H1 (cell line): ENCODE measurements at regions not wholly inside any gene's neighbourhood (a gene's known extent, or its start where the extent isn't known, plus 50 kb on each side); places are given as distances from the start of the nearest gene placed in this dataset.

Experiments used
- CTCF ChIA-PET: fragments of 300-600 bp; sonication (Branson Sonifier 250); formaldehyde crosslinking; loops from one replicate; lab custom pipeline; 2021; ENCODE audit not compliant: partially characterized antibody; lab: Charles Lee
- POLR2A ChIA-PET: fragments of 300-600 bp; sonication (Branson Sonifier 250); formaldehyde crosslinking; loops from one replicate; lab custom pipeline; 2021; ENCODE audit warnings: inconsistent platforms; ENCODE audit not compliant: partially characterized antibody; lab: Charles Lee
- DNase-seq, 2 experiments: peaks; one replicate each; pipeline versions ENCODE4 v3.0.0 to v3.0.0-alpha.2; 2010 to 2022; ENCODE audit warnings: low spot score in 2 of 2, low read depth in 1 of 2, mixed read lengths in 1 of 2
- FAIRE-seq: peaks from 2 replicates; lab custom pipeline; 2011; peaks lifted over from hg19 to GRCh38; lab: Jason Lieb, UNC
- H2AFZ ChIP-seq: 2 replicates; pipeline ENCODE4 v1.8.1; 2012; ENCODE audit warnings: low read length, inconsistent platforms
- H2AK5ac ChIP-seq: 2 replicates; pipeline ENCODE4 v1.6.1; 2013; ENCODE audit warnings: low read depth, low read length
- H2BK120ac ChIP-seq: replicated peaks from 2 replicates; pipeline ENCODE3; 2013; ENCODE audit warnings: low read depth, low read length, inconsistent platforms
- H2BK12ac ChIP-seq: 2 replicates; pipeline ENCODE4 v1.6.1; 2013; ENCODE audit warnings: low read depth, low read length
- H2BK15ac ChIP-seq: 2 replicates; pipeline ENCODE4 v1.6.1; 2013; ENCODE audit warnings: low read length
- H2BK20ac ChIP-seq: 2 replicates; pipeline ENCODE4 v1.6.1; 2013; ENCODE audit warnings: low read length
- H2BK5ac ChIP-seq: 2 replicates; pipeline ENCODE4 v1.6.1; 2013; ENCODE audit warnings: low read depth, low read length
- H3K14ac ChIP-seq: 2 replicates; pipeline ENCODE4 v1.6.1; 2013; ENCODE audit warnings: inconsistent platforms; ENCODE audit not compliant: insufficient read length
- H3K18ac ChIP-seq: 2 replicates; pipeline ENCODE4 v1.6.1; 2013; ENCODE audit warnings: low read length; ENCODE audit errors: extremely low read depth
- H3K23ac ChIP-seq: 2 replicates; pipeline ENCODE4 v1.6.1; 2013; ENCODE audit warnings: inconsistent platforms; ENCODE audit not compliant: insufficient read length
- H3K23me2 ChIP-seq: 2 replicates; pipeline ENCODE4 v1.6.1; 2013; ENCODE audit warnings: low read depth, low read length
- H3K27ac ChIP-seq: 2 replicates; pipeline ENCODE4 v1.6.1; 2011; ENCODE audit warnings: low read depth, low read length, inconsistent platforms
- H3K27me3 ChIP-seq, 4 experiments: replicated peaks in 1 of 4; 1 replicate in 1 of 4; 2 replicates in 3 of 4; pipeline versions ENCODE4 v1.6.1 to v1.8.1; 2011 to 2013; ENCODE audit warnings: low read length in 3 of 4, mild to moderate bottlenecking in 3 of 4, inconsistent platforms in 2 of 4, mixed read lengths in 2 of 4, moderate library complexity in 1 of 4; ENCODE audit not compliant: control insufficient read depth in 3 of 4, insufficient read depth in 3 of 4; ENCODE audit errors: extremely low read depth in 1 of 4
- H3K36me3 ChIP-seq, 4 experiments: 2 replicates each; pipeline versions ENCODE4 v1.6.1 to v1.8.1; 2011 to 2013; ENCODE audit warnings: mild to moderate bottlenecking in 4 of 4, low read length in 3 of 4, moderate library complexity in 2 of 4, control low read depth in 1 of 4, inconsistent platforms in 1 of 4; ENCODE audit not compliant: insufficient read depth in 4 of 4, control insufficient read depth in 2 of 4
- H3K4ac ChIP-seq: replicated peaks from 2 replicates; pipeline ENCODE3; 2013; ENCODE audit warnings: low read length, low read depth, mixed read lengths, inconsistent platforms; ENCODE audit not compliant: insufficient read length
- H3K4me1 ChIP-seq, 4 experiments: replicated peaks in 1 of 4; 1 replicate in 1 of 4; 2 replicates in 3 of 4; pipeline versions ENCODE4 v1.6.1 to v1.8.1; 2011 to 2013; ENCODE audit warnings: low read length in 3 of 4, inconsistent platforms in 2 of 4, mixed read lengths in 1 of 4; ENCODE audit not compliant: insufficient read depth in 4 of 4, control insufficient read depth in 3 of 4
- H3K4me2 ChIP-seq, 2 experiments: 2 replicates each; pipeline versions ENCODE4 v1.6.1 to v1.8.1; 2011 to 2013; ENCODE audit warnings: low read depth in 2 of 2, low read length in 2 of 2, control low read depth in 1 of 2, inconsistent platforms in 1 of 2, mild to moderate bottlenecking in 1 of 2; ENCODE audit not compliant: insufficient read depth in 1 of 2
- H3K4me3 ChIP-seq, 4 experiments: fragments of 200-600, 300-600 bp in 1 of 4; sonication (generic), shearing (Covaris generic), sonication (Bioruptor Twin) in 1 of 4; 2 replicates each; pipeline versions ENCODE4 v1.5.1 to v1.8.1; 2011 to 2016; ENCODE audit warnings: low read length in 4 of 4, low read depth in 3 of 4, control low read depth in 2 of 4, inconsistent platforms in 2 of 4, mild to moderate bottlenecking in 2 of 4, mixed read lengths in 1 of 4, moderate library complexity in 1 of 4; ENCODE audit not compliant: insufficient read depth in 2 of 4; ENCODE audit errors: extremely low read depth in 1 of 4
- H3K56ac ChIP-seq: replicated peaks from 2 replicates; pipeline ENCODE3; 2013; ENCODE audit warnings: low read depth, mild to moderate bottlenecking, mixed read lengths, low read length, inconsistent platforms; ENCODE audit not compliant: insufficient read length
- H3K79me1 ChIP-seq: 2 replicates; pipeline ENCODE4 v1.6.1; 2013; ENCODE audit warnings: low read depth, low read length, control low read depth
- H3K79me2 ChIP-seq, 2 experiments: 2 replicates each; pipeline versions ENCODE4 v1.6.1 to v1.8.1; 2012 to 2013; ENCODE audit warnings: low read length in 2 of 2, mild to moderate bottlenecking in 2 of 2, inconsistent platforms in 1 of 2; ENCODE audit not compliant: insufficient read depth in 2 of 2, control insufficient read depth in 1 of 2
- H3K9ac ChIP-seq, 4 experiments: replicated peaks in 1 of 4; 1 replicate in 1 of 4; 2 replicates in 3 of 4; pipeline versions ENCODE4 v1.6.1 to v1.8.1; 2011 to 2013; ENCODE audit warnings: low read depth in 3 of 4, low read length in 3 of 4, control low read depth in 2 of 4, mild to moderate bottlenecking in 2 of 4, moderate library complexity in 2 of 4, inconsistent platforms in 1 of 4; ENCODE audit errors: extremely low read depth in 1 of 4
- H3K9me3 ChIP-seq, 2 experiments: 2 replicates each; pipeline versions ENCODE4 v1.6.1 to v1.8.1; 2012 to 2013; ENCODE audit warnings: mild to moderate bottlenecking in 2 of 2, moderate library complexity in 2 of 2, control low read depth in 1 of 2, inconsistent platforms in 1 of 2, low read depth in 1 of 2, low read length in 1 of 2, mixed read lengths in 1 of 2; ENCODE audit not compliant: insufficient read depth in 2 of 2
- H4K20me1 ChIP-seq, 2 experiments: replicated peaks in 1 of 2; 2 replicates each; pipeline versions ENCODE3 to v1.8.1; 2011 to 2013; ENCODE audit warnings: inconsistent platforms in 2 of 2, low read length in 2 of 2, mild to moderate bottlenecking in 1 of 2; ENCODE audit not compliant: insufficient read depth in 2 of 2, control insufficient read depth in 1 of 2
- H4K5ac ChIP-seq: 2 replicates; pipeline ENCODE4 v1.6.1; 2013; ENCODE audit warnings: low read length, low read depth, mixed read lengths, inconsistent platforms; ENCODE audit not compliant: insufficient read length
- H4K8ac ChIP-seq: 2 replicates; pipeline ENCODE4 v1.8.0; 2013; ENCODE audit warnings: mild to moderate bottlenecking, moderate library complexity, low read length, inconsistent platforms; ENCODE audit not compliant: insufficient read depth; ENCODE audit errors: extremely low read depth
- H4K91ac ChIP-seq: replicated peaks from 2 replicates; pipeline ENCODE3; 2013; ENCODE audit warnings: low read length, mixed read lengths, inconsistent platforms; ENCODE audit not compliant: insufficient read length
- CTCF ChIP-seq, 3 experiments: IDR thresholded peaks; 1 replicate in 2 of 3; 2 replicates in 1 of 3; pipeline versions ENCODE4 v1.5.1 to v1.6.1; 2011; ENCODE audit warnings: low read length in 3 of 3, mild to moderate bottlenecking in 3 of 3, inconsistent platforms in 2 of 3, low read depth in 1 of 3, moderate library complexity in 1 of 3; ENCODE audit not compliant: insufficient read depth in 1 of 3; ENCODE audit errors: control extremely low read depth in 1 of 3
- EP300 ChIP-seq, 2 experiments: IDR thresholded peaks; 1 replicate in 1 of 2; 2 replicates in 1 of 2; pipeline ENCODE4 v1.6.1; 2011 to 2012; ENCODE audit warnings: low read depth in 2 of 2, low read length in 2 of 2, mild to moderate bottlenecking in 2 of 2, borderline replicate concordance in 1 of 2, inconsistent platforms in 1 of 2, moderate library complexity in 1 of 2
- KDM4A ChIP-seq: IDR thresholded peaks from one replicate; pipeline ENCODE4 v1.7.1; 2012; ENCODE audit warnings: low read depth, mild to moderate bottlenecking, moderate library complexity, low read length, inconsistent platforms; ENCODE audit not compliant: severe bottlenecking
- KDM5A ChIP-seq: fragments of 200-600 bp; IDR thresholded peaks from 2 replicates; pipeline ENCODE4 v1.7.1; 2012; ENCODE audit warnings: mild to moderate bottlenecking, low read length, inconsistent platforms, mixed read lengths
- POU5F1 ChIP-seq: IDR thresholded peaks from 2 replicates; pipeline ENCODE4 v1.6.1; 2011; ENCODE audit warnings: low read depth, mild to moderate bottlenecking, low read length, moderate library complexity
- RXRA ChIP-seq: IDR thresholded peaks from 2 replicates; pipeline ENCODE4 v1.6.1; 2011; ENCODE audit warnings: low read depth, mild to moderate bottlenecking, low read length, moderate library complexity; ENCODE audit not compliant: insufficient read depth
- SAP30 ChIP-seq: fragments of 300-600 bp; sonication (generic); IDR thresholded peaks from 2 replicates; pipeline ENCODE4 v1.7.1; 2012; ENCODE audit warnings: low read length, moderate library complexity, mild to moderate bottlenecking, inconsistent platforms; ENCODE audit not compliant: insufficient read depth, insufficient replicate concordance
- SIN3A ChIP-seq, 2 experiments: IDR thresholded peaks in 1 of 2; conservative IDR thresholded peaks in 1 of 2; 2 replicates each; pipeline ENCODE4 v1.6.1; 2011 to 2012; ENCODE audit warnings: low read length in 2 of 2, improper control_type of control experiment in 1 of 2, low read depth in 1 of 2, mild to moderate bottlenecking in 1 of 2
- SP2 ChIP-seq: IDR thresholded peaks from 2 replicates; pipeline ENCODE4 v1.6.1; 2012; ENCODE audit warnings: mild to moderate bottlenecking, low read length, inconsistent platforms
- TBP ChIP-seq: IDR thresholded peaks from 2 replicates; pipeline ENCODE4 v1.6.1; 2011; ENCODE audit warnings: low read depth, low read length, improper control_type of control experiment
- ZNF274 ChIP-seq: IDR thresholded peaks from 2 replicates; pipeline ENCODE4 v1.7.0; 2012; ENCODE audit warnings: low read length, borderline replicate concordance; ENCODE audit errors: extremely low read depth
- whole genome bisulfite sequencing, 2 experiments: shearing (Covaris generic) in 1 of 2; methylation state at CpG; one replicate each; pipeline versions ENCODE4 v1.1.6 to v1.1.7; 2013 to 2015; ENCODE audit warnings: low lambda C conversion rate in 2 of 2, mixed read lengths in 2 of 2, inconsistent platforms in 1 of 2, low coverage in 1 of 2, missing lambda C conversion rate in 1 of 2; ENCODE audit not compliant: insufficient replicate concordance in 2 of 2, insufficient coverage in 1 of 2, insufficient read length in 1 of 2; ENCODE audit errors: extremely low coverage in 1 of 2, missing lambda C conversion rate in 1 of 2; 5-methylcytosine and 5-hydroxymethylcytosine counted together

- Histone ChIP-seq H3K18ac (no peak overlapping the region), H3K4ac (no peak overlapping the region), H3K79me2 (no peaks in the 10 kb centered on the region), H2AK5ac (no peak overlapping the region), H3K27ac (no peak overlapping the region), H2BK20ac (no peak overlapping the region), H2BK120ac (no peak overlapping the region), H2BK5ac (no peak overlapping the region), H4K91ac (no peak overlapping the region), H3K23ac (no peak overlapping the region), H3K9me3 (peaks cover 40 to 55% of the 10 kb centered on the region in 2 experiments), H2BK12ac (no peak overlapping the region), H3K14ac (no peak overlapping the region), H3K9ac (no peak overlapping the region), H3K79me1 (no peaks in the 10 kb centered on the region), H4K5ac (no peak overlapping the region), H3K27me3 (no peaks in the 10 kb centered on the region), H4K20me1 (no peaks in the 10 kb centered on the region), H3K4me3 (no peak overlapping the region), H3K4me1 (no peaks in the 10 kb centered on the region), H2AFZ (no peak overlapping the region), H3K36me3 (no peaks in the 10 kb centered on the region), H3K23me2 (no peaks in the 10 kb centered on the region), H2BK15ac (no peak overlapping the region), H3K4me2 (no peak overlapping the region), H4K8ac (no peak overlapping the region), H3K56ac (no peak overlapping the region)
- 90% methylated on average over 2 of the region's 2 CpGs; no CpG with 5 or more reads in 1 of the 2 experiments for WGBS, 2 experiments
- POLR2A ChIA-PET: no interaction called here
- DNase-seq: no peak
- CTCF ChIA-PET: no interaction called here
- no peak for FAIRE-seq
- TF ChIP-seq ZNF274: no peak
- no peak for TF ChIP-seq KDM4A
- TF ChIP-seq SP2: no peak
- TF ChIP-seq SIN3A (conservative IDR thresholded peaks at IDR 0.05 in 1 of 2, IDR thresholded peaks at IDR 0.05 in 1 of 2; ENCODE audit: low read depth in 1 of 2, low read length in 2 of 2): no peak
- no peak for TF ChIP-seq KDM5A
- TF ChIP-seq EP300 (IDR thresholded peaks at IDR 0.05; ENCODE audit: borderline replicate concordance in 1 of 2, low read depth in 2 of 2, low read length in 2 of 2): no peak
- no peak for TF ChIP-seq CTCF (IDR thresholded peaks at IDR 0.05; ENCODE audit: control extremely low read depth in 1 of 3, insufficient read depth in 1 of 3, low read depth in 1 of 3, low read length in 3 of 3)
- no peak for TF ChIP-seq RXRA
- TF ChIP-seq POU5F1: no peak
- no peak for TF ChIP-seq TBP
- no peak for TF ChIP-seq SAP30
Observed at GRCh38 chr19:27684293-27684692, 1528.7 kb downstream of the UQCRFS1 start.
